HepG2 (cell line): ENCODE measurements at regions not wholly inside any gene's neighbourhood (a gene's known extent, or its start where the extent isn't known, plus 50 kb on each side); places are given as distances from the start of the nearest gene placed in this dataset.
"Not testable (repeated sequence)": the region's sequence is repeated elsewhere in the genome, so short reads cannot be mapped to it uniquely, and the experiment has no call there.

Experiments used
- EP300 ChIP-seq, 3 experiments: sonication (generic) in 1 of 3; formaldehyde crosslinking in 1 of 3; IDR thresholded peaks; 2 replicates each; pipeline versions ENCODE4 v1.5.1 to v1.6.1; 2011 to 2020; ENCODE audit warnings: low read depth in 2 of 3, low read length in 2 of 3, borderline replicate concordance in 1 of 3, improper control_type of control experiment in 1 of 3, mild to moderate bottlenecking in 1 of 3, missing genetic modification reagents in 1 of 3, moderate library complexity in 1 of 3
- EZH2 ChIP-seq: conservative IDR thresholded peaks from 2 replicates; pipeline ENCODE4 v1.6.1; 2012; ENCODE audit warnings: mild to moderate bottlenecking, low read depth, low read length, moderate library complexity
- FOSL1 ChIP-seq: sonication (generic); formaldehyde crosslinking; IDR thresholded peaks from 2 replicates; pipeline ENCODE4 v1.9.0; 2021; ENCODE audit warnings: missing genetic modification reagents, borderline replicate concordance
- FOXA3 ChIP-seq: IDR thresholded peaks from 2 replicates; pipeline ENCODE4 v1.6.1; 2016; ENCODE audit warnings: missing genetic modification reagents, missing compliant biosample characterization
- KLF12 ChIP-seq: sonication (generic); formaldehyde crosslinking; IDR thresholded peaks from 2 replicates; pipeline ENCODE4 v1.4.0; 2020; ENCODE audit warnings: missing genetic modification reagents, borderline replicate concordance
- POLR2A ChIP-seq, 2 experiments: IDR thresholded peaks; 2 replicates each; pipeline ENCODE4 v1.6.1; 2011; ENCODE audit warnings: low read depth in 2 of 2, low read length in 2 of 2, mild to moderate bottlenecking in 1 of 2, moderate library complexity in 1 of 2; ENCODE audit not compliant: insufficient read depth in 1 of 2
- RXRA ChIP-seq: sonication (generic); formaldehyde crosslinking; IDR thresholded peaks from 2 replicates; pipeline ENCODE4 v1.5.1; 2020; ENCODE audit warnings: missing genetic modification reagents
- TF ChIP-seq, protein P1 (sequence below): sonication (generic); IDR thresholded peaks from 2 replicates; pipeline ENCODE4 v1.6.1; 2016; ENCODE audit warnings: low read depth, borderline replicate concordance
- TF ChIP-seq, protein P2 (sequence below): IDR thresholded peaks from 2 replicates; pipeline ENCODE4 v1.6.1; 2016; ENCODE audit warnings: control low read depth
- TF ChIP-seq, protein P3 (sequence below): sonication (generic); formaldehyde crosslinking; IDR thresholded peaks from 2 replicates; pipeline ENCODE4 v1.5.0; 2020; ENCODE audit warnings: mild to moderate bottlenecking, missing genetic modification reagents, moderate library complexity
- TF ChIP-seq, protein P4 (sequence below), 2 experiments: IDR thresholded peaks; 2 replicates each; pipeline ENCODE4 v1.6.1; 2011 to 2012; ENCODE audit warnings: low read length in 2 of 2, borderline replicate concordance in 1 of 2, low read depth in 1 of 2, mild to moderate bottlenecking in 1 of 2, moderate library complexity in 1 of 2
- TF ChIP-seq, protein P5 (sequence below): sonication (generic); formaldehyde crosslinking; IDR thresholded peaks from 2 replicates; pipeline ENCODE4 v1.8.1; 2023; ENCODE audit warnings: mild to moderate bottlenecking, missing genetic modification reagents
- TF ChIP-seq, protein P6 (sequence below): sonication (generic); formaldehyde crosslinking; conservative IDR thresholded peaks from 2 replicates; pipeline ENCODE4 v1.4.0; 2020; ENCODE audit warnings: missing genetic modification reagents
- TF ChIP-seq, protein P7 (sequence below): IDR thresholded peaks from 2 replicates; pipeline ENCODE4 v1.6.1; 2016; ENCODE audit warnings: low read depth, borderline replicate concordance

DNA sequence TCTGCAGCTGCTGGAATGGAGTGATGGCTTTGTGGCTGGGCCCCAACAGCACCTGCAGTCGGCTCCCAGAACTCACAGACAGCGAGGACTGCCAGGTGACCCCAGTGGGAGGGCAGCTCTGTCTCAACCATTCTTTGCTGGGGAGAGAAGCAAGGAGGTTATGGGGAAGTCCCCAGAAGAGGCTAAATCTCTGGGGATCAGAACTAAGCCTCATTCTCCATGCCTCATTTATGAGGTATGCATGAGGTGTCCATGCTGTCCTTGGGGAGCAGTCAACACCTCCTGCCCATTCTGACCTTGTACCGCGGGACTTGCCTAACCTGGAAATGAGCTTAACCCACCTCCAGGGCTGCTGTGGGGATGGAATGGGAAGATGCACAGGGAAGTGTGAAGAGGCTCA lies 111.5 kb upstream of the MTLN start:
- TF ChIP-seq, protein P1, sequence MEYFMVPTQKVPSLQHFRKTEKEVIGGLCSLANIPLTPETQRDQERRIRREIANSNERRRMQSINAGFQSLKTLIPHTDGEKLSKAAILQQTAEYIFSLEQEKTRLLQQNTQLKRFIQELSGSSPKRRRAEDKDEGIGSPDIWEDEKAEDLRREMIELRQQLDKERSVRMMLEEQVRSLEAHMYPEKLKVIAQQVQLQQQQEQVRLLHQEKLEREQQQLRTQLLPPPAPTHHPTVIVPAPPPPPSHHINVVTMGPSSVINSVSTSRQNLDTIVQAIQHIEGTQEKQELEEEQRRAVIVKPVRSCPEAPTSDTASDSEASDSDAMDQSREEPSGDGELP, result not testable (repeated sequence)
- TF ChIP-seq EP300 (IDR thresholded peaks at IDR 0.05; ENCODE audit: low read depth in 2 of 2, low read length in 2 of 2); EP300 (CRISPR knock-in tag; IDR thresholded peaks at IDR 0.05; ENCODE audit: borderline replicate concordance); RXRA (CRISPR knock-in tag); FOSL1; POLR2A (IDR thresholded peaks at IDR 0.05; ENCODE audit: insufficient read depth in 1 of 2, low read depth in 2 of 2, low read length in 2 of 2); KLF12 (CRISPR knock-in tag); FOXA3 (CRISPR knock-in tag); EZH2: not testable (repeated sequence)
- TF ChIP-seq, protein P2, sequence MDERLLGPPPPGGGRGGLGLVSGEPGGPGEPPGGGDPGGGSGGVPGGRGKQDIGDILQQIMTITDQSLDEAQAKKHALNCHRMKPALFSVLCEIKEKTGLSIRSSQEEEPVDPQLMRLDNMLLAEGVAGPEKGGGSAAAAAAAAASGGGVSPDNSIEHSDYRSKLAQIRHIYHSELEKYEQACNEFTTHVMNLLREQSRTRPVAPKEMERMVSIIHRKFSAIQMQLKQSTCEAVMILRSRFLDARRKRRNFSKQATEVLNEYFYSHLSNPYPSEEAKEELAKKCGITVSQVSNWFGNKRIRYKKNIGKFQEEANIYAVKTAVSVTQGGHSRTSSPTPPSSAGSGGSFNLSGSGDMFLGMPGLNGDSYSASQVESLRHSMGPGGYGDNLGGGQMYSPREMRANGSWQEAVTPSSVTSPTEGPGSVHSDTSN (CRISPR knock-in tag), result not testable (repeated sequence)
- TF ChIP-seq, protein P3, sequence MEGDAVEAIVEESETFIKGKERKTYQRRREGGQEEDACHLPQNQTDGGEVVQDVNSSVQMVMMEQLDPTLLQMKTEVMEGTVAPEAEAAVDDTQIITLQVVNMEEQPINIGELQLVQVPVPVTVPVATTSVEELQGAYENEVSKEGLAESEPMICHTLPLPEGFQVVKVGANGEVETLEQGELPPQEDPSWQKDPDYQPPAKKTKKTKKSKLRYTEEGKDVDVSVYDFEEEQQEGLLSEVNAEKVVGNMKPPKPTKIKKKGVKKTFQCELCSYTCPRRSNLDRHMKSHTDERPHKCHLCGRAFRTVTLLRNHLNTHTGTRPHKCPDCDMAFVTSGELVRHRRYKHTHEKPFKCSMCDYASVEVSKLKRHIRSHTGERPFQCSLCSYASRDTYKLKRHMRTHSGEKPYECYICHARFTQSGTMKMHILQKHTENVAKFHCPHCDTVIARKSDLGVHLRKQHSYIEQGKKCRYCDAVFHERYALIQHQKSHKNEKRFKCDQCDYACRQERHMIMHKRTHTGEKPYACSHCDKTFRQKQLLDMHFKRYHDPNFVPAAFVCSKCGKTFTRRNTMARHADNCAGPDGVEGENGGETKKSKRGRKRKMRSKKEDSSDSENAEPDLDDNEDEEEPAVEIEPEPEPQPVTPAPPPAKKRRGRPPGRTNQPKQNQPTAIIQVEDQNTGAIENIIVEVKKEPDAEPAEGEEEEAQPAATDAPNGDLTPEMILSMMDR (CRISPR knock-in tag), result not testable (repeated sequence)
- TF ChIP-seq, protein P4, sequence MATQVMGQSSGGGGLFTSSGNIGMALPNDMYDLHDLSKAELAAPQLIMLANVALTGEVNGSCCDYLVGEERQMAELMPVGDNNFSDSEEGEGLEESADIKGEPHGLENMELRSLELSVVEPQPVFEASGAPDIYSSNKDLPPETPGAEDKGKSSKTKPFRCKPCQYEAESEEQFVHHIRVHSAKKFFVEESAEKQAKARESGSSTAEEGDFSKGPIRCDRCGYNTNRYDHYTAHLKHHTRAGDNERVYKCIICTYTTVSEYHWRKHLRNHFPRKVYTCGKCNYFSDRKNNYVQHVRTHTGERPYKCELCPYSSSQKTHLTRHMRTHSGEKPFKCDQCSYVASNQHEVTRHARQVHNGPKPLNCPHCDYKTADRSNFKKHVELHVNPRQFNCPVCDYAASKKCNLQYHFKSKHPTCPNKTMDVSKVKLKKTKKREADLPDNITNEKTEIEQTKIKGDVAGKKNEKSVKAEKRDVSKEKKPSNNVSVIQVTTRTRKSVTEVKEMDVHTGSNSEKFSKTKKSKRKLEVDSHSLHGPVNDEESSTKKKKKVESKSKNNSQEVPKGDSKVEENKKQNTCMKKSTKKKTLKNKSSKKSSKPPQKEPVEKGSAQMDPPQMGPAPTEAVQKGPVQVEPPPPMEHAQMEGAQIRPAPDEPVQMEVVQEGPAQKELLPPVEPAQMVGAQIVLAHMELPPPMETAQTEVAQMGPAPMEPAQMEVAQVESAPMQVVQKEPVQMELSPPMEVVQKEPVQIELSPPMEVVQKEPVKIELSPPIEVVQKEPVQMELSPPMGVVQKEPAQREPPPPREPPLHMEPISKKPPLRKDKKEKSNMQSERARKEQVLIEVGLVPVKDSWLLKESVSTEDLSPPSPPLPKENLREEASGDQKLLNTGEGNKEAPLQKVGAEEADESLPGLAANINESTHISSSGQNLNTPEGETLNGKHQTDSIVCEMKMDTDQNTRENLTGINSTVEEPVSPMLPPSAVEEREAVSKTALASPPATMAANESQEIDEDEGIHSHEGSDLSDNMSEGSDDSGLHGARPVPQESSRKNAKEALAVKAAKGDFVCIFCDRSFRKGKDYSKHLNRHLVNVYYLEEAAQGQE (IDR thresholded peaks at IDR 0.05; ENCODE audit: borderline replicate concordance in 1 of 2, low read depth in 1 of 2, low read length in 2 of 2), result not testable (repeated sequence)
- TF ChIP-seq, protein P5, sequence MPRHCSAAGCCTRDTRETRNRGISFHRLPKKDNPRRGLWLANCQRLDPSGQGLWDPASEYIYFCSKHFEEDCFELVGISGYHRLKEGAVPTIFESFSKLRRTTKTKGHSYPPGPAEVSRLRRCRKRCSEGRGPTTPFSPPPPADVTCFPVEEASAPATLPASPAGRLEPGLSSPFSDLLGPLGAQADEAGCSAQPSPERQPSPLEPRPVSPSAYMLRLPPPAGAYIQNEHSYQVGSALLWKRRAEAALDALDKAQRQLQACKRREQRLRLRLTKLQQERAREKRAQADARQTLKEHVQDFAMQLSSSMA (CRISPR knock-in tag), result not testable (repeated sequence)
- TF ChIP-seq, protein P6, sequence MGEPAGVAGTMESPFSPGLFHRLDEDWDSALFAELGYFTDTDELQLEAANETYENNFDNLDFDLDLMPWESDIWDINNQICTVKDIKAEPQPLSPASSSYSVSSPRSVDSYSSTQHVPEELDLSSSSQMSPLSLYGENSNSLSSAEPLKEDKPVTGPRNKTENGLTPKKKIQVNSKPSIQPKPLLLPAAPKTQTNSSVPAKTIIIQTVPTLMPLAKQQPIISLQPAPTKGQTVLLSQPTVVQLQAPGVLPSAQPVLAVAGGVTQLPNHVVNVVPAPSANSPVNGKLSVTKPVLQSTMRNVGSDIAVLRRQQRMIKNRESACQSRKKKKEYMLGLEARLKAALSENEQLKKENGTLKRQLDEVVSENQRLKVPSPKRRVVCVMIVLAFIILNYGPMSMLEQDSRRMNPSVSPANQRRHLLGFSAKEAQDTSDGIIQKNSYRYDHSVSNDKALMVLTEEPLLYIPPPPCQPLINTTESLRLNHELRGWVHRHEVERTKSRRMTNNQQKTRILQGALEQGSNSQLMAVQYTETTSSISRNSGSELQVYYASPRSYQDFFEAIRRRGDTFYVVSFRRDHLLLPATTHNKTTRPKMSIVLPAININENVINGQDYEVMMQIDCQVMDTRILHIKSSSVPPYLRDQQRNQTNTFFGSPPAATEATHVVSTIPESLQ (CRISPR knock-in tag), result not testable (repeated sequence)
- TF ChIP-seq, protein P7, sequence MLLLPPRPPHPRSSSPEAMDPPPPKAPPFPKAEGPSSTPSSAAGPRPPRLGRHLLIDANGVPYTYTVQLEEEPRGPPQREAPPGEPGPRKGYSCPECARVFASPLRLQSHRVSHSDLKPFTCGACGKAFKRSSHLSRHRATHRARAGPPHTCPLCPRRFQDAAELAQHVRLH, result not testable (repeated sequence)
